Activated CD4-positive, alpha-beta T cell treated with anti-CD3 and anti-CD28 coated beads for 4 hours (primary cell): ENCODE measurements at regions not wholly inside any gene's neighbourhood (a gene's known extent, or its start where the extent isn't known, plus 50 kb on each side); places are given as distances from the start of the nearest gene placed in this dataset.

ENCODE experiments used
- DNase-seq, 2 donors: peaks; one replicate each; pipeline ENCODE4 v3.0.0-alpha.2; 2020

DNA sequence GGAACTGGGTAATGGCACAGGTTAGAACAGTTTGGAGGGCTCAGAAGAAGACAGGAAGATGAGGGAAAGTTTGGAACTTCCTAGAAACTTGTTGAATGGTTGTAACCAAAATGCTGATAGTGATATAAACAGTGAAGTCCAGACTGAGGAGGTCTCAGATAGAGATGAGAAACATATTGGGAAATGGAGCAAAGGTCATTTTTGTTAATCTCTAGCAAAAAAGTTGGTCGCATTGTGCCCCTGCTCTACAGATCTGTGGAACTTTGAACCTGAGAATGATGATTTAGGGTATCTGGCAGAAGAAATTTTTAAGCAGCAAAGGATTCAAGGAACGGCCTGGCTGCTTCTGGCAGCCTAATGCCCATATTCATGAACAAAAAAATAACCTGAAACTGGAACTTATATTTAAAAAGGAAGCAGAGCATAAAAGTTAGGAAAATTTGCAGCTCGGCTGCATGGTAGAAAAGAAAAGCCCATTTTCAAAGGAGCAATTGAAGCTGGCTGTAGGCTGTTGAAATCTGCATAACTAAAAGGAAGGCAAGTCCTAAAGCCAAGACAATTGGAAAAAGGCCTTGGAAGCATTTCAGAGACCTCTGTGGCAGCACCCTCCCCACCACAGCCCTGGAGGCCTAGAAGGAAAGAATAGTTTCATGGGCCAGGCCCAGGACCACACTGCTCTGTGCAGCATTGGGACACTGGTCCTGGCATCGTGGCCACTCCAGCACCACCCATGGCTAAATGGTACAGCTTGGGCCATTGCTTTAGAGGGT lies 182.6 kb upstream of the CD96 start:
- no peak for DNase-seq

GRCh38 chr3:111362381-111363009 lies 179.5 kb upstream of the CD96 start:
- DNase-seq, result no peak

DNA sequence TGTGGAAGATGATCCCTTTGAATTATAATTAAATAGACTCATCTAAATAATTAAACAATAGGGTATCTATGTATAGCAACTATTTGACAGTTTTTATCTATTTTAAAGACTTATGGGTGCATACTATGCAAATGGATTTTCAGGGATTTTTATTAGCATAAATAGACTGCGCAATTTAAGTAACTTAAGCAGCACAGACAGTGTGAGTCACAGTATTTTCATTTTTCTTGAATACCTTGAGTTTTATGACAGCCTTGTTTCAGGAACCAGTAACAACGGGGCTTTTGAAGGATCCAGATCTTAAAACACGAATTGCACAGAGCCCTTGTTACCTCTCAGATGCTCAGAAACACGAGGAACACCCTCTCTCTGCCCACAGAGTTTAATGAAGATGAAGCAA lies 175.5 kb upstream of the CD96 start:
- DNase-seq, result no peak

- no peak for DNase-seq
Measured at GRCh38 chr3:111368056-111368455, 173.9 kb upstream of the CD96 start.

- DNase-seq, result no peak
Measured at GRCh38 chr3:111369958-111370357, 172.0 kb upstream of the CD96 start.

- DNase-seq, result no peak
Measured at GRCh38 chr3:111373239-111373638, 168.8 kb upstream of the CD96 start.

DNA sequence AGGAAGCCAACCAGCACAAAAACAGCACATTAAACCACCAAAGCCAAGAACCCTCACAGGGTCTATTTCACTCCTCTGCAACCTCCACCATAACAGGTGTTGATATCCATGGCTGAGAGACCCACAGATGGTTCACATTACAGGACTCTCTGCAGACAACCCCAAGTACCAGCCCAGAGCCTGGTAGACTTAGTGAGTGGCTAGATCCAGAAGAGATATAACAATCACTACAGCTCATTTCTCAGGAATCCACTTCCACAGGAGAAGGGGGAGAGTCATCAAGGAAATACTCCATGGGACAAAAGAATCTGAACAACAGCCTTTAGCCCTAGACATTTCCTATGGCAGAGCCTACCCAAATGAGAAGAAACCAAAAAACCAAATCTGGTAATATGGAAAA lies 168.1 kb upstream of the CD96 start:
- DNase-seq, result no peak

GRCh38 chr3:111385971-111386495 lies 156.0 kb upstream of the CD96 start:
- DNase-seq, result no peak

DNA sequence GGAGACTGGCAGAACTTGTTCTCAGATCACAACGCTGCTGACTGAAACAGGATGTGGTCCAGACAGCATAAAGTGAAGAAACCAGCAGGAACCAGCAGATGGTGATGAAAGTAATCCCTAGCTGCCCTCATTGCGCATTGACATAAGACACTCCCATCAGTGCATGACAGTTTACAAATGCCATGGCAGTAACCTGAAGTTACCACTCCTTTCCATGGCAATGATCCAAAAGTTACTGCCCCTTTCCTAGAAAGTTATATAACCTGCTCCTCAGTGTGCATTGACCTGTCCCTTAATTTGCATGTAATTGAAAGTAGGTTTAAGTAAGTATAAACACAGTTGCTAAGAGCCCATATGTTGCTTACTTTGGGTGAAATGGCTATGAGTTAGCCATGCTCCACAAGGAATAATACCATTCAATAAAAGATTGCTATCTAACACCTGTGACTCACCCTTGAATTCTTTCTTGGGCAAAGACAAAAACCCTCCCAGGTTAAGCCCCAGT lies 149.1 kb upstream of the CD96 start:
- DNase-seq, result peak; percentile 37 to 42

GRCh38 chr3:111412656-111413055 lies 129.3 kb upstream of the CD96 start:
- DNase-seq, result no peak

DNA sequence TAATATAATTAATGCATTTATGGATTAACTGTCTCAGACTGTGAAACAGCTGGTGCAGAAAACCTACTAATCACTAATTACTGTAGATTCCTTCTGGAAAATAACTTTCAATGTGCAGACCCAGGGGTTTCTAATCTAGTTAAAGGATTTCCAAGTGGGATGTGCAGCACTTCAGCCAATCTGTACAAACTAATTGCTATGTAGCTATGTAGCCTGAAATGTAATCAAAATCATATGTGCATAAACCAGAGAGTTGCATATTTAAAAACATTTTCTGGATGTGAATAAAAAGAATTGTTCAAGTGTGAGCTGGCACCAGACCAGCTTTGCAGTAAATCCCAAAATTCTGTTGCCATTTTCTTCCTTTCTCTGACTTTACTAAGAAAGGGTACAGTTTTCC lies 127.5 kb upstream of the CD96 start:
- no peak for DNase-seq

GRCh38 chr3:111415018-111415417 lies 127.0 kb upstream of the CD96 start:
- no peak for DNase-seq

DNA sequence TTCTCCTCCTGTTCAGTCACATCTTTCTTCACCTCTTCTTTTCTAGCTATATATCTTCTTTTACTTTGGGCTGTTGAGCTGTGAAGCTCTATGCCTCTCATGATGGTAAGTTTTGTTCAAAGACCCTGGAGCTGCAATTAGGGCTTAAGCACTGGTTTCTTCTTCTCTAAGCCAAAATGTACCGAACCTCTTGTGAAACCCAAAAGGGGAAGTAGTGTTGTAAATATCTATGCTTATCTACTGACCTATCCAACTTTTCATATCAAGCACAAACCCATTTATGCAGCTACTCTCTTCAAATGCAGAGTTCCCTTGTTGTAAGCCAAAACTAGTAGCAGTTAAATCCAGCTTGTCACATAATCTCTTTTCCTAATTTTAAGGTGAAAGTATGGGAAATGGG lies 123.6 kb upstream of the CD96 start:
- DNase-seq, result no peak

DNA sequence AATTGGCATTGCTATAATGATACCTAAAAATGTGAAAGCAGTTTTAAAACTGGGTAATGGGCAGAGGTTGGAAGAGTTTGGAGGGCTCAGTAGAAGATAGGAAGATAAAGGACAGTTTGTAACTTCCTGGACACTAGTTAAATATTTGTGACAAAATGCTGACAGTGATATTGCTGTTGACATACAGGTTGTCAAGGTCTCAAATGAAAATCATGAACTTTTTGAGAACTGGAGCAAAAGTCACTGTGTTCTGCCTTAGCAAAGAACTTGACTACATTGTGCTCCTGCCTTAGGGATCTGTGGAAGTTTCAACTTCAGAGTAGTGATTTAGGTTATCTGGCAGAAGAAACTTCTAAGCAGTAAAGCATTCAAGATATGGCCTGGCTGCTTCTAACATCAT lies 113.7 kb upstream of the CD96 start:
- no peak for DNase-seq

DNA sequence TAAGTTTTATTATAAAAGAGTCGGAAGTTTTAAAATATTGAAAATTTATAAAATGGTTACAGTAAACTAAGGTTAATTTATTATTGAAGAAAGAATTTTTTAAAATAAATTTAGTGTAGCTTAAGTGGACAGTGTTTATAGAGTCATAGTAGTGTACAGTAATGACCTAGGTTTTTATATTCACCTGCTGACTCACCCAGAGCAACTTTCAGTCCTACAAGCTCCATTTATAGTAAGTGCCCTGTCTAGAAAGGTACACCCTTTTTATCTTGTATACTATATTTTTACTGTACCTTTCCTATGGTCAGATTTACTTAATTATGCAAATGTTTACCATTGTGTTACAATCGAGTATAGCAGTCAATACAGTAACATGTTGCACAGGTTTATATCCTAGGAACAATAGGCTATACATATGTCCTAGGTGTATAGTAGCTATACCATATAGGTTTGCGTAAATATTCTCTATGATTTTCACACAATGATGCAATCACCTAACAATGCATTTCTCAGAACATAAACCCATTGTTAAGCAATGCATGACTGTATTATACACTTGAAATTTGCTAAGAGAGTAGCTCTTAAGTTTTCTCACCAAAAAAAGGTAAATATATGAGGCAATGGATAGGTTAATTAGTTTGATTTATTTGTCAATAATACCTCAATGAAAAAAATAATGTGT lies 106.9 kb upstream of the CD96 start:
- DNase-seq, result no peak

DNA sequence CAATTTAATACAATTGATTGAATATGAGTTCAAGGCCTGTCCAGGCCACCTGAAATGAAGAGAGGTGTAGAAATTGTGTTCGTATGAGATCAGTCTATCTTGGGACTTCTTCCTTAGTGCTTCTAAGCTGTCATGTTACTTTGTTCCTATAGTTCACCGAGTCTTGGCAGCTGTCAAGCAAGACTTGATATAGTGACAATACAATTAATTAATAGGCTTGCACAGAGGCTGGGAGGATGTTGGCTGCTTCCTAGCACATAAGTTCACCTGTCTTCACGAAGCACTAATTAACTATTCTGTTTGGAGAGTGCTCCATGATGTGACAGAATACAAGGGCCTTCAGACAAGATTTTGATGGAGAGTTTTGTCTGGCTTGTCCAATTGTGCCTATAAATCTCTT lies 103.7 kb upstream of the CD96 start:
- DNase-seq, result no peak

GRCh38 chr3:111454551-111454950 lies 87.4 kb upstream of the CD96 start:
- DNase-seq, result no peak

GRCh38 chr3:111465081-111465670 lies 76.8 kb upstream of the CD96 start:
- DNase-seq, result no peak

DNA sequence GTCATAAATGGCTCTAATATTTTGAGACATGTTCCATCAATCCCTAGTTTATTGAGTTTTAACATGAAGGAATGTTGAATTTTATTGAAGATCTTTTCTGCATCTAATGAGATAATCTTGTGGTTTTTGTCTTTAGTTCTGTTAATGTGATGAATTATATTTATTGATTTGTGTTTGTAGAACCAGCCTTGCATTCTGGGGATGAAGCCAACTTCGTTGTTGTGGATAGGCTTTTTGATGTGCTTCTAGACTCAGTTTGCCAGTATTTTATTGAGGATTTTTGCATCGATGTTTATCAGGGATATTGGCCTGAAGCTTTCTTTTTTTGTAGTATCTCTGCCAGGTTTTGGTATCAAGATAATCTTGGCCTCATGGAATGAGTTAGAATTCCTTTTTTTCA lies 72.0 kb upstream of the CD96 start:
- DNase-seq, result no peak

DNA sequence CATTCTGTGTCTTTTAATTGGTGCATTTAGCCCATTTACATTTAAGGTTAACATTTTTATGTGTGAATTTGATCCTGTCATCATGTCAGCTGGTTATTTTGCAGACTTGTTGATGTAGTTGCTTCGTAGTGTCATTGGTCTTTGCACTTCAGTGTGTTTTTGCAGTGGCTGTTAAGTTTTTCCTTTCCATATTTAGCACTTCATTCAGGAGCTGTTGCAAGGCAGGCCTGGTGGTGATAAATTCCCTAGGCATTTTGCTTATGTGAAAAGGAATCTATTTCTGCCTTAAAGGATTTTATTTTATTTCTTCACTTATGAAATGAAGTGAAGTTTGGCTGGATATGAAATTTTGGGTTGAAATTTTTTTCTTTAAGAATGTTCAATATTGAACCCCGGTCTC lies 70.2 kb upstream of the CD96 start:
- DNase-seq, result no peak

DNA sequence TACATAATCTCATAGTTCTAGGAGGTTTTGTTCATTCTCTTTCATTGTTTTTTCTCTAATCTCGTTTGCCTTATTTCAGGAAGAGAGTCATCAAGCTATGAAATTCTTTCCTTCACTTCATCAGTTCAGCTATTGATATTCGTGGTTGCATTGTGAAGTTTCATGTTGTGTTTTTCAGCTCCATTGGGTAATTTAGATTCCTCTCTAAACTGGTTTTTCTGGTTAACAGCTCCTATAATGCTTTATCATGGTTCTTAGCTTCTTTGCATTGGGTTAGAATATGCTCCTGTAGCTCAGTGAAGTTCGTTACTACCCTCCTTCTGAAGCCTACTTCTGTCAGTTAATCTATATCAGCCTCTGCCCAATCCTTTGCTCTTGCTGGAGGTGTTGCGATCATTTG lies 69.4 kb upstream of the CD96 start:
- no peak for DNase-seq

DNA sequence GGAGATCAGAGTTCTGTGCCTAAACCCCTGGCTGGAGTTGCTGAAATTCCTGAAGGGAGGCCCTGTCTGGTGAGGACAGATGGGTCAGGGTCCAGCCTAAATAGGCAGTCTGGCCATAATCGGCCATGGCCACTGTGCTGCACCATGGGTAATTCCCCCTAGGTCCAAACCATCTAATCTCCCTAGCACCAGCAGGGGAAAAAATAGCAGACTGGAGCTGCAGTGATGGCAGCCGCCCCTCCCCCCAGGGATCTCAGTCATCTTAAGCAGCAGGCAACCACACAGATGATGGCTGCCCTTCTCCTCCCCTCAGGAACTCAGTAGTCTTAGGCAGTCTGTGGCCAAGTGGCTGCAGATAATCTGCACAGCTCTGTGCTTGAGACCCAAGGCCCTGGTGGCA lies 68.4 kb upstream of the CD96 start:
- no peak for DNase-seq

DNA sequence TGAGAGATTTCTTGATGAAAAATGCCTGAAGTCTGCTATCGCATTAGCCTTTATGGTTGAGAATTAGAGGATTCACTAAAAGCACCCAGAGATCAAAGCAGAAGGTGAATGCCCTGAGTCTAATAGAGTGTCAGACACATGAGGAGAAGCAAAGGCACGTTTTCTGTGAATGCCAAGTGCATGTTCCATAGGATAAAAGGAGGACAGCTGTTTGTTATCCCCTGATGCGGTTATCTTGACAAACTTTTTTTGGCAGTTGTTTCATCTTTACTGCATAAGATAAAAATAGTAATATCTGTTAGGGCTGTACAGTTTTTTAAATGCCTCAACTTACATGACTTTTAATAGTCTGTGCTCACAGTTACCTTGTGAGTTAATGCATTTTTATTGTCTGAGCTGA lies 65.3 kb upstream of the CD96 start:
- DNase-seq, result no peak

DNA sequence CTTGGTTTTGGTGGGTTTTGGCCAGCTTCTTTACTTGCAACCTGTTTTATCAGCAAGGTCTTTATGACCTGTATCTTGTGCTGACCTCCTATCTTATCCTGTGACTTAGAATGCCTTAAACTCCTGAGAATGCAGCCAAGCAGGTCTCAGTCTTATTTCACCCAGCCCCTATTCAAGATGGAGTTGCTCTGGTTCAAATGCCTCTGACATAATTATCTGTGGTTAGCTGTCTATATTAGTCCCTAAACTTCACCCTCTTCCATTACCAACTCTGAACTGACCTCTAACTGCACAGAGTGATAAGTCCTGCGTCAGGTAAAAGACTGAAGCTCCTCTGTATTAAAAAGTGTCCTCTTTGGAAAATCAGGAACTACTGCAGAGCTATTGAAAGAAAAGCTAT lies 61.9 kb upstream of the CD96 start:
- no peak for DNase-seq
